ENCODE measurements at regions not wholly inside any gene's neighbourhood (a gene's known extent, or its start where the extent isn't known, plus 50 kb on each side); places are given as distances from the start of the nearest gene placed in this dataset.
A peak's percentile ranks its signal among the peaks of the same experiment; 100 is the strongest.

- H3K27me3 ChIP-seq (ENCODE audit: low read depth), result no peaks in the 10 kb centered on the region
- no peak for DNase-seq (ENCODE audit: low spot score in 2 of 2)
- in situ Hi-C loops (cut with MboI; ENCODE audit: low sequenced_read_pairs), result no loop called here
Measured at GRCh38 chr5:125499636-125500332, 753.3 kb upstream of the ZNF608 start.

GRCh38 chr5:125501396-125501795 lies 755.0 kb upstream of the ZNF608 start:
- H3K9me3 ChIP-seq, result no peaks in the 10 kb centered on the region
- in situ Hi-C loops (cut with MboI; ENCODE audit: low sequenced_read_pairs), result no loop called here
- no peaks in the 10 kb centered on the region for H3K27me3 ChIP-seq (ENCODE audit: low read depth)

More at GRCh38 chr5:125499636-125500332, 753.3 kb upstream of the ZNF608 start:
- no peaks in the 10 kb centered on the region for H3K36me3 ChIP-seq (replicated peaks)
- no peaks in the 10 kb centered on the region for H3K9me3 ChIP-seq
- no peak overlapping the region for H3K4me3 ChIP-seq
- peaks cover 8% of the 10 kb centered on the region for H3K4me1 ChIP-seq

GRCh38 chr5:125503946-125504345 lies 757.5 kb upstream of the ZNF608 start:
- no peaks in the 10 kb centered on the region for H3K36me3 ChIP-seq (replicated peaks)
- no peaks in the 10 kb centered on the region for H3K27me3 ChIP-seq (ENCODE audit: low read depth)
- no peaks in the 10 kb centered on the region for H3K9me3 ChIP-seq
- in situ Hi-C loops (cut with MboI; ENCODE audit: low sequenced_read_pairs), result no loop called here
- peaks cover 8% of the 10 kb centered on the region for H3K4me1 ChIP-seq
- no peak overlapping the region for H3K4me3 ChIP-seq
- no peak for DNase-seq (ENCODE audit: low spot score in 2 of 2)

More at GRCh38 chr5:125501396-125501795, 755.0 kb upstream of the ZNF608 start:
- DNase-seq (ENCODE audit: low spot score in 2 of 2), result no peak
- H3K4me1 ChIP-seq, result peaks cover 8% of the 10 kb centered on the region
- H3K36me3 ChIP-seq (replicated peaks), result no peaks in the 10 kb centered on the region
- H3K4me3 ChIP-seq, result no peak overlapping the region

GRCh38 chr5:125505115-125505514 lies 758.7 kb upstream of the ZNF608 start:
- Histone ChIP-seq H3K4me3 (no peak overlapping the region), H3K27me3 (ENCODE audit: low read depth) (no peaks in the 10 kb centered on the region), H3K36me3 (replicated peaks) (no peaks in the 10 kb centered on the region), H3K9me3 (no peaks in the 10 kb centered on the region), H3K4me1 (peaks cover 1% of the 10 kb centered on the region)
- in situ Hi-C loops (cut with MboI; ENCODE audit: low sequenced_read_pairs), result no loop called here
- DNase-seq (ENCODE audit: low spot score in 2 of 2), result no peak

DNA sequence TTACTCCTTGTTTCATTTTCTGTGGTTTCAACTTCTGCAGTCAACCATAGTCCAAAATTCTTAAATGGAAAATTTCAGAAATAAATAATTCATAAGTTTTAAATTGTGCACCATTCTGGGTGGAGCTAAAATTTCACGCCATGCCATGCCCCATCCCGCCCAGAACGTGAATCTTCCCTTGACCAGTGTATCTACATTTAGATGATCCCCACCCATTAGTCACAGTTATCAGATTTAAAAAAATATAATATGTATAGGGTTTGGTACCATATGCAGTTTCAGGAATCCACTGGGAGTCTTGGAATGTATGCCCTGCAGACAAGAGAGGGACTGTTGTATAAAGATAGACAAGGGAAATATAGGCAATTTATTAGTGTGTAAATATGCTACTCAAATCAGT lies 759.7 kb upstream of the ZNF608 start:
- no peaks in the 10 kb centered on the region for H3K4me1 ChIP-seq
- no peaks in the 10 kb centered on the region for H3K27me3 ChIP-seq (ENCODE audit: low read depth)
- no peak for DNase-seq (ENCODE audit: low spot score in 2 of 2)
- no peaks in the 10 kb centered on the region for H3K9me3 ChIP-seq
- no peak overlapping the region for H3K4me3 ChIP-seq
- in situ Hi-C loops (cut with MboI; ENCODE audit: low sequenced_read_pairs), result no loop called here
- H3K36me3 ChIP-seq (replicated peaks), result no peaks in the 10 kb centered on the region

GRCh38 chr5:125508225-125508624 lies 761.8 kb upstream of the ZNF608 start:
- in situ Hi-C loops (cut with MboI; ENCODE audit: low sequenced_read_pairs), result no loop called here

GRCh38 chr5:125510651-125511050 lies 764.2 kb upstream of the ZNF608 start:
- DNase-seq (ENCODE audit: low spot score in 2 of 2), result no peak
- Histone ChIP-seq H3K36me3 (replicated peaks) (no peaks in the 10 kb centered on the region), H3K4me1 (no peaks in the 10 kb centered on the region), H3K9me3 (no peaks in the 10 kb centered on the region), H3K27me3 (ENCODE audit: low read depth) (no peaks in the 10 kb centered on the region), H3K4me3 (no peak overlapping the region)
- in situ Hi-C loops (cut with MboI; ENCODE audit: low sequenced_read_pairs), result no loop called here

More at GRCh38 chr5:125508225-125508624, 761.8 kb upstream of the ZNF608 start:
- Histone ChIP-seq H3K4me3 (no peak overlapping the region), H3K4me1 (no peaks in the 10 kb centered on the region), H3K36me3 (replicated peaks) (no peaks in the 10 kb centered on the region), H3K9me3 (no peaks in the 10 kb centered on the region), H3K27me3 (ENCODE audit: low read depth) (no peaks in the 10 kb centered on the region)
- DNase-seq (ENCODE audit: low spot score in 2 of 2), result no peak

- in situ Hi-C loops (cut with MboI; ENCODE audit: low sequenced_read_pairs), result no loop called here
- peak in 1 of 2 experiments; percentile 27 for DNase-seq (ENCODE audit: low spot score in 2 of 2)
- no peak overlapping the region for H3K4me3 ChIP-seq
- no peaks in the 10 kb centered on the region for H3K9me3 ChIP-seq
- no peaks in the 10 kb centered on the region for H3K36me3 ChIP-seq (replicated peaks)
- no peaks in the 10 kb centered on the region for H3K27me3 ChIP-seq (ENCODE audit: low read depth)
- H3K4me1 ChIP-seq, result peaks cover 8% of the 10 kb centered on the region
Measured at GRCh38 chr5:125517973-125518550, 771.6 kb upstream of the ZNF608 start.

DNA sequence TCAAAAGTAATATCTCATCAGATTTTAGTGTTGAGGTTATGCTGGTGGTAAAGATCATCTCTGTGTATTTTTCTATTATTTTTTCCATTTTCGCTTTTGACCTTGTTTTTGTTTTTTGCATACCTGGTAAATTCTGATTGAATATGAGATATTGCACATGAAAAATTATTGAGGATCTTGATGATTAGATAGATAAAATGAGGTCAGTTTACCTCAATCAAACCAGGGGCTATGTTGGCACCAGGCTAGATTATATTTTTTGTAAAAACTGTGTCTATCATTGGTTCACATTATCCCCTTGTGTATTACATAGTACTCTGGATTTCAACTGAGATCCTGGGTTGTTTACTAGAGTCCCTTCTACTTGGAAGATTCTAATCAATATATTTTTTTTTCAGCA lies 774.9 kb upstream of the ZNF608 start:
- Histone ChIP-seq H3K4me3 (no peak overlapping the region), H3K4me1 (peaks cover 4% of the 10 kb centered on the region), H3K9me3 (no peaks in the 10 kb centered on the region), H3K27me3 (ENCODE audit: low read depth) (no peaks in the 10 kb centered on the region), H3K36me3 (replicated peaks) (no peaks in the 10 kb centered on the region)
- no peak for DNase-seq (ENCODE audit: low spot score in 2 of 2)
- in situ Hi-C loops (cut with MboI; ENCODE audit: low sequenced_read_pairs), result no loop called here

- DNase-seq (ENCODE audit: low spot score in 2 of 2), result no peak
- in situ Hi-C loops (cut with MboI; ENCODE audit: low sequenced_read_pairs), result no loop called here
Measured at GRCh38 chr5:125525356-125525755, 778.9 kb upstream of the ZNF608 start.

DNA sequence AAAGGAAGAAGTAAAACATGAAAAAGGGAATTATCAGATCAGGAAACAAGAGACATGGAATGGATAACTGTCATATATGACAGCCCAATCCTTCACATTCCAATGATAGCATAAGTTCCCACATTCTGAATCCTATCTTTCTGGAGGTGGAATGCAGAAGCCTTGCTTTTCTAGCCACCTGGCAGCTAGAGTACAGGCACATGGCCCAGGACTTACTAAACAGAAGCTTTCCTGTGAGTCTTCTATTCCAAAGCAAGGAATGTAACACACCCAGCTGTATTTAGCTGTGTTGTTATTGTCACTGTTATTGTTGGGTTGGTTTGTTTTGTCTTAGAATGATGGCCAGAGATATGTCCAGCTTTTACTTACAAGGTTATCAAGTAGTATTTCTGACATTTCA lies 780.5 kb upstream of the ZNF608 start:
- Histone ChIP-seq H3K4me1 (peaks cover 15% of the 10 kb centered on the region), H3K27me3 (ENCODE audit: low read depth) (no peaks in the 10 kb centered on the region), H3K4me3 (no peak overlapping the region), H3K9me3 (no peaks in the 10 kb centered on the region), H3K36me3 (replicated peaks) (no peaks in the 10 kb centered on the region)
- in situ Hi-C loops (cut with MboI; ENCODE audit: low sequenced_read_pairs), result no loop called here
- DNase-seq (ENCODE audit: low spot score in 2 of 2), result no peak

More at GRCh38 chr5:125525356-125525755, 778.9 kb upstream of the ZNF608 start:
- Histone ChIP-seq H3K36me3 (replicated peaks) (no peaks in the 10 kb centered on the region), H3K27me3 (ENCODE audit: low read depth) (no peaks in the 10 kb centered on the region), H3K9me3 (no peaks in the 10 kb centered on the region), H3K4me1 (peaks cover 15% of the 10 kb centered on the region), H3K4me3 (no peak overlapping the region)

- H3K27me3 ChIP-seq (ENCODE audit: low read depth), result no peaks in the 10 kb centered on the region
- H3K4me1 ChIP-seq, result peaks cover 15% of the 10 kb centered on the region
- no peaks in the 10 kb centered on the region for H3K36me3 ChIP-seq (replicated peaks)
- peak; percentile 12 to 65 for DNase-seq (ENCODE audit: low spot score in 2 of 2)
- H3K9me3 ChIP-seq, result no peaks in the 10 kb centered on the region
- no peak overlapping the region for H3K4me3 ChIP-seq
- in situ Hi-C loops (cut with MboI; ENCODE audit: low sequenced_read_pairs), result no loop called here
Measured at GRCh38 chr5:125528881-125529280, 782.4 kb upstream of the ZNF608 start.

DNA sequence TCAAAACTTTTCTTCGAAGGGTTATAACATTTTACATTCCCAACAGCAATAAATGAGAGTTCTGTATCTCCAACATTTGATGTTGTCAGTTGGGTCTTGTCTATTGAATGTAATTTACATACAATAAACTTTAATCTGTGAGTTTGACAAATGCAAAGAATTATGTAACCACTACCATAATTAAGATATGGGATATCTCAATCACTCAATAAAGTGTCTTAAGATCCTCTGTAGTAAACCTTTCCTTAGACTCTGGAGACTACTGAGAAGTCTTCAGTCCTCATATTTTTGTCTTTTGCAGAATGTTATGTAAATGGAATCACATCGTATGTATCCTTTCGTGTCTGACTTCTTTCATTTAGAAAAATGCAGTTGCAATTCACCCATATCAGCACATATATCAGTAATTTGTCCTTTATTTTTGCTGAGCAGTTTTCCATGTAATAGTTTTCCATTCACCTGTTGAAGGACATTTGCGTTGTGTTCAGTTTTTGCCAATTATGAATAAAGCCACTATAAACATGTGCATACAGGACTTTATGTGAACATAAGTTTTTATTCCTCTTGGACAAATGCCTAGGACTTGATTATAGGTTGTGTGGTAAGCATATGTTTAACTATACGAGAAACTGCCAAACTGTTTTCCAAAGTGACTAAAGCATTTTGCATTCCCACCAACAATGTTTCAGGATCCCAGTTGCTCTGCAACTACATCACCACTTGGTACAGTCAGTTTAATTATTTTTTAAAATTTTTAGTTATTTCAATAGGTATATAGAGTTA lies 784.6 kb upstream of the ZNF608 start:
- H3K36me3 ChIP-seq (replicated peaks), result no peaks in the 10 kb centered on the region
- H3K9me3 ChIP-seq, result no peaks in the 10 kb centered on the region
- no peak for DNase-seq (ENCODE audit: low spot score in 2 of 2)
- H3K27me3 ChIP-seq (ENCODE audit: low read depth), result no peaks in the 10 kb centered on the region
- in situ Hi-C loops (cut with MboI; ENCODE audit: low sequenced_read_pairs), result no loop called here
- H3K4me1 ChIP-seq, result peaks cover 15% of the 10 kb centered on the region
- H3K4me3 ChIP-seq, result no peak overlapping the region

GRCh38 chr5:125536095-125536494 lies 789.7 kb upstream of the ZNF608 start:
- H3K4me3 ChIP-seq, result no peak overlapping the region
- no peaks in the 10 kb centered on the region for H3K27me3 ChIP-seq (ENCODE audit: low read depth)
- H3K4me1 ChIP-seq, result no peaks in the 10 kb centered on the region
- H3K36me3 ChIP-seq (replicated peaks), result no peaks in the 10 kb centered on the region
- no peak for DNase-seq (ENCODE audit: low spot score in 2 of 2)
- H3K9me3 ChIP-seq, result no peaks in the 10 kb centered on the region
- in situ Hi-C loops (cut with MboI; ENCODE audit: low sequenced_read_pairs), result no loop called here

All from HAP-1 (cell line).